Activated CD4-positive, alpha-beta T cell treated with anti-CD3 and anti-CD28 coated beads, Interleukin-2, amount 10 ng/mL, durations not matched to agents 24 days and 14 days (primary cell): ENCODE measurements at regions not wholly inside any gene's neighbourhood (a gene's known extent, or its start where the extent isn't known, plus 50 kb on each side); places are given as distances from the start of the nearest gene placed in this dataset.
"Not testable (repeated sequence)": the region's sequence is repeated elsewhere in the genome, so short reads cannot be mapped to it uniquely, and the experiment has no call there.

Source experiments
- DNase-seq: peaks from one replicate; pipeline ENCODE4 v3.0.0; 2022
- H3K27ac Mint-ChIP-seq: one replicate; pipeline ENCODE4 v1.8.0; 2022; ENCODE audit warnings: mild to moderate bottlenecking, mixed read lengths
- H3K27me3 Mint-ChIP-seq: one replicate; pipeline ENCODE4 v1.8.0; 2022; ENCODE audit warnings: mixed read lengths
- H3K36me3 Mint-ChIP-seq: one replicate; pipeline ENCODE4 v1.8.0; 2022; ENCODE audit warnings: low read depth, mild to moderate bottlenecking, mixed read lengths
- H3K4me1 Mint-ChIP-seq: one replicate; pipeline ENCODE4 v1.8.0; 2021; ENCODE audit warnings: mixed read lengths
- H3K4me3 Mint-ChIP-seq: one replicate; pipeline ENCODE4 v1.8.0; 2022; ENCODE audit warnings: mild to moderate bottlenecking, moderate library complexity, mixed read lengths
- H3K9me3 Mint-ChIP-seq: one replicate; pipeline ENCODE4 v1.8.0; 2021; ENCODE audit warnings: mixed read lengths
- intact Hi-C: fragments of 100-400 bp; cut with micrococcal nuclease; formaldehyde crosslinking; loops from one replicate; pipeline ENCODE4 v1.15.1; 2023

- Mint-ChIP-seq H3K36me3 (no peaks in the 10 kb centered on the region), H3K4me3 (no peak overlapping the region), H3K9me3 (no peaks in the 10 kb centered on the region), H3K27me3 (peaks cover 29% of the 10 kb centered on the region), H3K4me1 (no peaks in the 10 kb centered on the region), H3K27ac (no peak overlapping the region)
- no peak for DNase-seq
- intact Hi-C loops: no loop called here
Observed at GRCh38 chr6:27038498-27038897, 209.0 kb upstream of the PRSS16 start.

GRCh38 chr6:27040244-27041042 lies 207.1 kb upstream of the PRSS16 start:
- no peaks in the 10 kb centered on the region for H3K36me3 Mint-ChIP-seq
- no peaks in the 10 kb centered on the region for H3K4me1 Mint-ChIP-seq
- peaks cover 22% of the 10 kb centered on the region for H3K27me3 Mint-ChIP-seq
- H3K4me3 Mint-ChIP-seq: no peak overlapping the region
- intact Hi-C loops: no loop called here
- no peaks in the 10 kb centered on the region for H3K9me3 Mint-ChIP-seq
- no peak for DNase-seq
- H3K27ac Mint-ChIP-seq: no peak overlapping the region

GRCh38 chr6:27043244-27043643 lies 204.3 kb upstream of the PRSS16 start:
- intact Hi-C loops: no loop called here

DNA sequence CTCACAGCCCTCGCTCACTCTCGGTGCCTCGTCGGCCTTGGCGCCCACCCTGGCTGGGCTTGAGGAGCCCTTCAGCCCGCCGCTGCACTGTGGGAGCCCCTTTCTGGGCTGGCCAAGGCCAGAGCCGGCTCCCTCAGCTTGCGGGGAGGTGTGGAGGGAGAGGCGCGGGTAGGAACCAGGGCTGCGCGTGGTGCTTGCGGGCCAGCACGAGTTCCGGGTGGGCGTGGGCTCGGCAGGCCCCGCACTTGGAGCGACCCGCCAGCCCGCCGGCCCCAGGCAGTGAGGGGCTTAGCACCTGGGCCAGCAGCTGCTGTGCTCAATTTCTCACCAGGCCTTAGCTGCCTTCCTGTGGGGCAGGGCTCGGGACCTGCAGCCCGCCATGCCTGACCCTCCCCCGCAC lies 202.4 kb upstream of the PRSS16 start:
- H3K27me3 Mint-ChIP-seq: peaks cover 14% of the 10 kb centered on the region
- H3K9me3 Mint-ChIP-seq, H3K4me3 Mint-ChIP-seq, intact Hi-C loops, H3K4me1 Mint-ChIP-seq, H3K27ac Mint-ChIP-seq, H3K36me3 Mint-ChIP-seq, DNase-seq: not testable (repeated sequence)

More at GRCh38 chr6:27043244-27043643, 204.3 kb upstream of the PRSS16 start:
- Mint-ChIP-seq H3K27ac (no peak overlapping the region), H3K27me3 (peaks cover 14% of the 10 kb centered on the region), H3K4me3 (no peak overlapping the region), H3K4me1 (no peaks in the 10 kb centered on the region), H3K36me3 (no peaks in the 10 kb centered on the region), H3K9me3 (no peaks in the 10 kb centered on the region)
- no peak for DNase-seq

- H3K4me1 Mint-ChIP-seq, H3K36me3 Mint-ChIP-seq, intact Hi-C loops, H3K27ac Mint-ChIP-seq, H3K27me3 Mint-ChIP-seq, H3K9me3 Mint-ChIP-seq, DNase-seq, H3K4me3 Mint-ChIP-seq: not testable (repeated sequence)
Observed at GRCh38 chr6:27047725-27048124, 199.8 kb upstream of the PRSS16 start.

- no peak overlapping the region for H3K27ac Mint-ChIP-seq
- peaks cover 8% of the 10 kb centered on the region for H3K27me3 Mint-ChIP-seq
- intact Hi-C loops: no loop called here
- H3K9me3 Mint-ChIP-seq: no peaks in the 10 kb centered on the region
- no peaks in the 10 kb centered on the region for H3K4me1 Mint-ChIP-seq
- no peak overlapping the region for H3K4me3 Mint-ChIP-seq
- H3K36me3 Mint-ChIP-seq: no peaks in the 10 kb centered on the region
- DNase-seq: no peak
Observed at GRCh38 chr6:27049863-27050781, 197.4 kb upstream of the PRSS16 start.

- peaks cover 15% of the 10 kb centered on the region for H3K27me3 Mint-ChIP-seq
- H3K4me3 Mint-ChIP-seq, DNase-seq, H3K27ac Mint-ChIP-seq, H3K36me3 Mint-ChIP-seq, intact Hi-C loops, H3K4me1 Mint-ChIP-seq, H3K9me3 Mint-ChIP-seq: not testable (repeated sequence)
Observed at GRCh38 chr6:27052082-27052730, 195.3 kb upstream of the PRSS16 start.

- intact Hi-C loops: no loop called here
- no peak for DNase-seq
- Mint-ChIP-seq H3K36me3 (no peaks in the 10 kb centered on the region), H3K27me3 (peaks cover 15% of the 10 kb centered on the region), H3K4me1 (no peaks in the 10 kb centered on the region), H3K9me3 (no peaks in the 10 kb centered on the region), H3K4me3 (no peak overlapping the region), H3K27ac (no peak overlapping the region)
Observed at GRCh38 chr6:27052731-27053082, 194.8 kb upstream of the PRSS16 start.

- intact Hi-C loops: no loop called here
- no peaks in the 10 kb centered on the region for H3K9me3 Mint-ChIP-seq
- H3K4me3 Mint-ChIP-seq: no peak overlapping the region
- peaks cover 17% of the 10 kb centered on the region for H3K27me3 Mint-ChIP-seq
- no peak for DNase-seq
- H3K36me3 Mint-ChIP-seq: no peaks in the 10 kb centered on the region
- no peaks in the 10 kb centered on the region for H3K4me1 Mint-ChIP-seq
- no peak overlapping the region for H3K27ac Mint-ChIP-seq
Observed at GRCh38 chr6:27053738-27054137, 193.8 kb upstream of the PRSS16 start.

- intact Hi-C loops: no loop called here
- Mint-ChIP-seq H3K27ac (no peak overlapping the region), H3K4me1 (no peaks in the 10 kb centered on the region), H3K4me3 (no peak overlapping the region), H3K36me3 (no peaks in the 10 kb centered on the region), H3K9me3 (no peaks in the 10 kb centered on the region), H3K27me3 (peaks cover 14% of the 10 kb centered on the region)
- DNase-seq: no peak
Observed at GRCh38 chr6:27056615-27057014, 190.9 kb upstream of the PRSS16 start.

GRCh38 chr6:27059621-27060425 lies 187.7 kb upstream of the PRSS16 start:
- H3K4me1 Mint-ChIP-seq: no peaks in the 10 kb centered on the region
- H3K36me3 Mint-ChIP-seq: no peaks in the 10 kb centered on the region
- DNase-seq: no peak
- H3K4me3 Mint-ChIP-seq: no peak overlapping the region
- peaks cover 16% of the 10 kb centered on the region for H3K27me3 Mint-ChIP-seq
- intact Hi-C loops: no loop called here
- H3K9me3 Mint-ChIP-seq: no peaks in the 10 kb centered on the region
- no peak overlapping the region for H3K27ac Mint-ChIP-seq

- Mint-ChIP-seq H3K4me3 (no peak overlapping the region), H3K36me3 (no peaks in the 10 kb centered on the region), H3K27ac (no peak overlapping the region), H3K27me3 (peaks cover 9% of the 10 kb centered on the region), H3K4me1 (no peaks in the 10 kb centered on the region), H3K9me3 (no peaks in the 10 kb centered on the region)
- intact Hi-C loops: no loop called here
- no peak for DNase-seq
Observed at GRCh38 chr6:27061235-27061993, 186.1 kb upstream of the PRSS16 start.

GRCh38 chr6:27062755-27063154 lies 184.7 kb upstream of the PRSS16 start:
- no peak overlapping the region for H3K4me3 Mint-ChIP-seq
- no peak for DNase-seq

More at GRCh38 chr6:27062755-27063154, 184.7 kb upstream of the PRSS16 start:
- Mint-ChIP-seq H3K27ac (no peak overlapping the region), H3K4me1 (no peaks in the 10 kb centered on the region), H3K27me3 (peaks cover 9% of the 10 kb centered on the region), H3K36me3 (no peaks in the 10 kb centered on the region), H3K9me3 (no peaks in the 10 kb centered on the region)
- intact Hi-C loops: no loop called here
